ENCODE measurements at regions not wholly inside any gene's neighbourhood (a gene's known extent, or its start where the extent isn't known, plus 50 kb on each side); places are given as distances from the start of the nearest gene placed in this dataset.
A peak's percentile ranks its signal among the peaks of the same experiment; 100 is the strongest.
"Not testable (repeated sequence)": the region's sequence is repeated elsewhere in the genome, so short reads cannot be mapped to it uniquely, and the experiment has no call there.

- DNase-seq (peak; percentile 51 to 54), ATAC-seq (peak; percentile 60)
- intact Hi-C loops (cut with DNase I, micrococcal nuclease), result no loop called here
Observed at GRCh38 chr4:1574601-1575417, 109.3 kb downstream of the FAM53A start.

- DNase-seq (no peak), ATAC-seq (no peak)
- intact Hi-C loops (cut with DNase I, micrococcal nuclease), result no loop called here
Observed at GRCh38 chr4:1573830-1574459, 110.2 kb downstream of the FAM53A start.

- ATAC-seq, result no peak
- intact Hi-C loops (cut with DNase I, micrococcal nuclease), result no loop called here
- DNase-seq, result no peak
Observed at GRCh38 chr4:1572964-1573720, 111.0 kb downstream of the FAM53A start.

- no peak for ATAC-seq
- intact Hi-C loops (cut with DNase I, micrococcal nuclease), result no loop called here
- peak in 1 of 2 donors; percentile 2 for DNase-seq
Observed at GRCh38 chr4:1572521-1572920, 111.6 kb downstream of the FAM53A start.

GRCh38 chr4:1572010-1572385 is 112.1 kb downstream of the FAM53A start:
- intact Hi-C loops (cut with DNase I, micrococcal nuclease), result no loop called here
- DNase-seq (peak in 1 of 2 donors; percentile 3), ATAC-seq (no peak)

- intact Hi-C loops (cut with DNase I, micrococcal nuclease), result no loop called here
- DNase-seq, result peak in 1 of 2 donors; percentile 7
- ATAC-seq, result peak; percentile 23
Observed at GRCh38 chr4:1571165-1572009, 112.7 kb downstream of the FAM53A start.

- intact Hi-C loops (cut with DNase I, micrococcal nuclease), result no loop called here
- DNase-seq (peak in 1 of 2 donors; percentile 2), ATAC-seq (no peak)
Observed at GRCh38 chr4:1570291-1571164, 113.6 kb downstream of the FAM53A start.

- DNase-seq (peak in 1 of 2 donors; percentile 4), ATAC-seq (no peak)
- intact Hi-C loops (cut with DNase I, micrococcal nuclease), result no loop called here
Observed at GRCh38 chr4:1569461-1570151, 114.5 kb downstream of the FAM53A start.

GRCh38 chr4:1568855-1569460 is 115.2 kb downstream of the FAM53A start:
- ATAC-seq, result no peak
- intact Hi-C loops (cut with DNase I, micrococcal nuclease), result no loop called here
- no peak for DNase-seq

GRCh38 chr4:1567808-1568581 is 116.1 kb downstream of the FAM53A start:
- ATAC-seq (no peak), DNase-seq (peak in 1 of 2 donors; percentile 36)
- intact Hi-C loops (cut with DNase I, micrococcal nuclease), result no loop called here

GRCh38 chr4:1567519-1567807 is 116.7 kb downstream of the FAM53A start:
- DNase-seq (no peak), ATAC-seq (no peak)
- intact Hi-C loops (cut with DNase I, micrococcal nuclease), result no loop called here

GRCh38 chr4:1566838-1567518 is 117.1 kb downstream of the FAM53A start:
- ATAC-seq (peak; percentile 36), DNase-seq (peak in 1 of 2 donors; percentile 12)
- intact Hi-C loops (cut with DNase I, micrococcal nuclease), result no loop called here

GRCh38 chr4:1566301-1566837 is 117.7 kb downstream of the FAM53A start:
- intact Hi-C loops (cut with DNase I, micrococcal nuclease), result not testable (repeated sequence)
- ATAC-seq (peak; percentile 73), DNase-seq (peak in 1 of 2 donors; percentile 50)

- intact Hi-C loops (cut with DNase I, micrococcal nuclease), result no loop called here
- DNase-seq (peak in 1 of 2 donors; percentile 11), ATAC-seq (no peak)
Observed at GRCh38 chr4:1565598-1566295, 118.4 kb downstream of the FAM53A start.

Data from left colon (tissue), 2 donors.